ENCODE measurements at regions not wholly inside any gene's neighbourhood (a gene's known extent, or its start where the extent isn't known, plus 50 kb on each side); places are given as distances from the start of the nearest gene placed in this dataset.

GRCh38 chr7:113267271-113267670, 148.9 kb upstream of the SMIM30 start:
- TF ChIP-seq, protein P1, sequence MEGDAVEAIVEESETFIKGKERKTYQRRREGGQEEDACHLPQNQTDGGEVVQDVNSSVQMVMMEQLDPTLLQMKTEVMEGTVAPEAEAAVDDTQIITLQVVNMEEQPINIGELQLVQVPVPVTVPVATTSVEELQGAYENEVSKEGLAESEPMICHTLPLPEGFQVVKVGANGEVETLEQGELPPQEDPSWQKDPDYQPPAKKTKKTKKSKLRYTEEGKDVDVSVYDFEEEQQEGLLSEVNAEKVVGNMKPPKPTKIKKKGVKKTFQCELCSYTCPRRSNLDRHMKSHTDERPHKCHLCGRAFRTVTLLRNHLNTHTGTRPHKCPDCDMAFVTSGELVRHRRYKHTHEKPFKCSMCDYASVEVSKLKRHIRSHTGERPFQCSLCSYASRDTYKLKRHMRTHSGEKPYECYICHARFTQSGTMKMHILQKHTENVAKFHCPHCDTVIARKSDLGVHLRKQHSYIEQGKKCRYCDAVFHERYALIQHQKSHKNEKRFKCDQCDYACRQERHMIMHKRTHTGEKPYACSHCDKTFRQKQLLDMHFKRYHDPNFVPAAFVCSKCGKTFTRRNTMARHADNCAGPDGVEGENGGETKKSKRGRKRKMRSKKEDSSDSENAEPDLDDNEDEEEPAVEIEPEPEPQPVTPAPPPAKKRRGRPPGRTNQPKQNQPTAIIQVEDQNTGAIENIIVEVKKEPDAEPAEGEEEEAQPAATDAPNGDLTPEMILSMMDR (IDR thresholded peaks at IDR 0.05) = no peak
- TF ChIP-seq EP300 (IDR thresholded peaks at IDR 0.05) (no peak), POLR2A (IDR thresholded peaks at IDR 0.05; ENCODE audit: low read depth) (no peak), POLR2AphosphoS5 (IDR thresholded peaks at IDR 0.05) (no peak)

All from esophagus muscularis mucosa (tissue), 4 donors.